Stimulated activated CD8-positive, alpha-beta memory T cell treated with anti-CD3 and anti-CD28 coated beads, Interleukin-7, amount 100 ng/mL, for 24 hours (primary cell): ENCODE measurements at regions not wholly inside any gene's neighbourhood (a gene's known extent, or its start where the extent isn't known, plus 50 kb on each side); places are given as distances from the start of the nearest gene placed in this dataset.
"Not testable (repeated sequence)": the region's sequence is repeated elsewhere in the genome, so short reads cannot be mapped to it uniquely, and the experiment has no call there.

Experiments
- DNase-seq: peaks from one replicate; pipeline ENCODE4 v3.0.0-alpha.2; 2020; ENCODE audit warnings: low read depth

DNA sequence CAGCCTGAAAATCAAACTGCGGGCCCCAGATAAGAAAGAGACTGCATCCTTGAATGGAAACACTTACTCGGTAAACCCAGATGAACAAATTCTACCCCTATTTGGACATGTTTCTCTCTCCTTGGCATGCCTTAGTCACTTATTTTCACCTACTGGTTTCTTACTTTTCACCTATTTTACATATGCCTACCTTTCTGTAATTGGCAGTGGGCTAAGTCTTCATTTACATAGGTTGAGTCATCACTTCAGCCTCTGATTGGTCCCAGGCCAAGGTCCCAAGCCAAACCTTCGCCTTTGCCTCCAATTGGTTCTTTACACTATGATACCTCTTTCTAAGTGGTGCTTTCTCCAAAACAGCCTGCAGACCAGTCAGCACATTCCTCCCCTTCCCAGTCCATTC, 111.3 kb downstream of the DYRK2 start:
- no peak for DNase-seq

DNA sequence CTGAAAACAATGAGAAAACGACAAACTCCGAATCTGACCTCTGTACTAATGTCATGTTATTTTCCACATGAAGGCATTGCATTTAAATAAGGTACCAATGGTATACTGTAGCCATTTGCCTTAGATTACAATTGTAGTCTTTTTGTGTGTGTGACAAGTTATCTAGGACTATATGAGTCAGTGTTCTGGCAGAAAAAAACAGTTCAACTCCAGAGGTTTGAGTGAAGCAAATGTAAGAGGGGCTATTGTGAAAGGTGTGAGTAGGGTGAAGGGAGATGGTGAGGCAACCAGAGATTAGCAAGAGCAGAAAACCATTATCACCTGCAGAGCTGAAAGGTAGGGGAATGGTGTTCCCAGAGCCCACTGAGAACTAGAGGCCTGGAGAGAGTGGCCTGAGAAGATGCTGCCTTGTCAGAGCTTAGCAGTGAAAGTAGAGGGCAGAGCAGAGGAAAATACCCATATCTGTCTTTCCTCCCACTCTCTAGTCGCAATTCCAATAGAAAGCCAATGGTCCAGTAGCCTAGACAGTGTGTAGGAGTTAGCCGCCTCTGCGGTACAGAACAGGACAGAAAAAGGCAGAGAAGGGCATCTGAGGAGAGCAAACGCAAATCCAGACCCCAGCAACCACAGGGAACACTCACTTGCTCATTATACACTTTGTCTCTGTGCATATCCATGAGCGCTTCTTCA, 112.2 kb downstream of the DYRK2 start:
- DNase-seq, result no peak

DNA sequence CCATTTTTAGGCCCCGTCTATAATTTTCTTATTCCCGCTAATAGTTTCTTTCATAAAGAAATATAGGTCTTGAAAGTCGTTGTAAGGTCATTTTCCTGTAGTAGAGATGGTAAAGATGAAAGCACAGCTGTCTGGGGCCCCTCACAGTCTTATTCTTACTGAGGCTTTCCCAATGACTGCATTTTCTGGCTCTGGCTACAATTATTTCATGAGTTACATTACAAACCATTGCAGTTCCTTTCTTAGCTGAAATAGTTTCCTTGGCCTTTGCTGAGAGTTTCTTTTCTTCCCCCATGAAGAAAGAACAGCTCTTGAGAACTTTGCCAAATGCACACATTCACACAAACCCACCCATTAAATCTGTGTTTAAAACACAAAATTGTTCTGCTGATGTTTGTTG, 113.0 kb downstream of the DYRK2 start:
- DNase-seq, result no peak

DNA sequence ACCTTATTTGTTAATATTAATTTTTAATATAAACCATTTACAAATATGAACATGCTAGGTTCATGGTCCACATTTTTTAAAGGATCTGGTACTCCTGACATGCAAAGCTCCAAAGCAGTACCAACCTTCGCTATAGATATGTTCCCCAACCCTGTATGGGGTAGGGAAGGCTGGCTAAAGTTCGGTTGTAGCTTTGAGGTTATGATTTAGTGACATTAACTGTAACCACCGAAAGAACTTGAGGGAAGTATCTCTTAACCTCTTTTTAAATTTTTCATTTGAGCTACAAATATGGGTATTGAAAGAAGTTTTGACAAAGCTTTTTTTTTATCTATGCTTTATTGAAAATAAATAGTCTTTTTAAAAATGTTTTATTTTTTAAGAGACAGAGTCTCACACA, 115.5 kb downstream of the DYRK2 start:
- no peak for DNase-seq

DNA sequence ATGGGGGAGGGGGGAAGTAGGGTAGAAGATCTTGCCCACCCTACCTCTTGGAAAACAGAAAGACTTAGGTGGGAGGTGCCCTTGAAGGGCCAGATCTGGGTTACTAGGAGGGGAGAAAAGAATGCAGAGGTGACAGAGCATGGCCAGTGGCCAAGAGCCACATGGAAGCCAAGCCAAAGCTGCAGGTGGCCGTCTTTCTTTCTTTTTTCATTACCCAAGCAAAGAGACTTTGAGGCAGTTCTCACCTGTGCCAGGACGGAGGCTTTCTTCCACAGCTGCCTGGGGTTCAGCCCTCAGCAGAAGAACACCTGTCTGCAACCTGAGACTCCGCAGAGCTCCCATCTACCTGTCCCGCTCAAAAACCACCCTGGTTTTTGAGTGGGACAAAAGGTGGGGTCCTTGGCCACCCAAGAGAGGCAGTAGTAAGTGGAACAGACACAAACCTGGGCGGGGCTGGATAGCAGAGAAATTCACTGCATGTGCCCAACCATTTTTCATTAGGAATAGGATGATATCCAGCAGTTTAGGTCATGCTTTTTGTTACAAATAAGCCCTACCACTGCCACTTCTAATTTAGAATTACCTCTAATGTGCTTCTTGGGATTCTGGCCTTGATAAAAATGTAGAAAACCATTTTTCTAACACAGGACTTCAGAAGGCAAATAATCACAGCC, 116.5 kb downstream of the DYRK2 start:
- no peak for DNase-seq

DNA sequence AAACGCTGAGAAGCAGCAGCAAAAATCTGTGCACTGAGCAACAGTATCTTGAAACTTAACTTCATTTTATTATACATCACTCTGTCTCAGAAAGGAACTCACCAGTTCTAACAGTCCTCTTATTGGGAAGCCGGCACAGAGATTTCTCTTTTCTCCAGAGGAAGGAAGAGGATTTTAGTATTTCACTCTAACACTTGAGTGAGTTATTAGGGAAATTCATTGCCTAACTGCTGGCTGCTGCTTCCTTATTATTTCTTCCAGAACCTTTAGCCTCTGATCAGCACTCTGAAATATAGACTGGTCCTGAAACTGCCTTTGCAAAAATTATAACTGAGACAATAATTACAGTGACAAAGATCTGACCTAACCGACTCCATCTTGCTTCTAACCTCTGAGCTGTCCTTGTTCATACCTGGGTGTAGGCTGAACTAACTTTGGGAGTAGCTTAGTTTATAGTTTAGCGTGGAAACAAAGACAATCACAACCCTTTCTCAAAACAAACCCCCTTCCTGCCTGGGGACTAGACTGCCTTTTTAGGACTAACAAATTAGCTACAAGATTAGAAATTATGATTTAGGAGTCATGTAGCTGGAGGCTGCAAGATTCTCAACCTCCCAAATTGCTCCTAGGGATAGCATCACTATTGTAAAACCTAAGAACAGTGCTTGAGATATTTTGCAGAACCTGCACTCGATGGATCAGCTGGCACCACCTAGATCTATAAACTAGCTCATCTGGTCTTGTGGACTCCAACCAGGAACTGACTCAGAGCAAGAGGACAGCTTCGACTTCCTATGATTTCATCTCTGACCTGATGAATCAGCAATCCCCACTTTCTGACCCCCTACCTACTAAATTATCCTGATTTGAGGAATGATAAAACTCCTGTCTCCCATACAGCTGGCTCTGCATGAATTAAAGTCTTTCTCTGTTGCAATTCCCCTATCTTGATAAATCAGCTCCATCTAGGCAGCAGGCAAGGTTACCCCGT, 117.5 kb downstream of the DYRK2 start:
- DNase-seq, result no peak

DNA sequence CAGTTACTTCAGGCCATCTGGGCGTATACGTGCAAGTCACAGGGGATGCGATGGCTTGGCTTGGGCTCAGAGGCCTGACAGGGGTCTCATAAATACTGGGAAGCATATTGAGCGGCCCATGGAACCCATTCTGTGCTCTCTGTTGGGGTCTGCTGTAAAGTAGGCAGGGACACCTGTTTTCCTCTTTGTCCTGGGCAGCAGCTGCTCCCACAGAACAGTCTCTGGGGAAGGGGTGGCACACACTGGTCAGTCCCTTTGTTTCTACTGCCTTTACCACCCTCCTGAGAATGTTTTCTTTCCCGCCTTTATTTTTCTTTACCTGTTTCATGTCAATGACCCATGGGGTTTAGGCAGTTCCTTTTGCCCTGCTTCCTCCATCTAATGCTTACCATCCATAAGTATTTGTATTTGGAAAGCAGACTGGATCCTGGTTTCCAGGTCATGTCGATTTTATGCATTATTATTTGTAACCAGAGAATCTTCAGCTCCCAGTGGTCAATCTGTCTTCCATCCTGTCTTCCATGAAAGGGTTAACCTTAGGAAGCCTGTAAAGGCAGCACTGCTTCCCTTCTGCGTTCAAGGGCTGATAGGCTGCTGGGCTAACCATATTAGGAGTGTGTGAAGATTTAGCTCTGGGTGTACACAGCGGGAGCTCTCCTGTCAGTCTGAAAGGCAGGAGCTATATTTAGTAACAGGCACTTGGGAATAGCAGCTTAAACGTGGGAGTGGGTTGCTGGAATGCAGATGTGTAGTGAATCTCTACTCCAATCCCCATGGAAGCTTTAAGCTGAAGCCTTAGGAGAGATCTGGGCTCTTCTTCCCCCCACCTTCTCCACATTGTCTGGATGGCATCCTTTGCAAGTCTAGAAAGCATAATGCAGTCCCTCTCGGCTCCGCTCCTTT, 124.0 kb downstream of the DYRK2 start:
- DNase-seq, result no peak

DNA sequence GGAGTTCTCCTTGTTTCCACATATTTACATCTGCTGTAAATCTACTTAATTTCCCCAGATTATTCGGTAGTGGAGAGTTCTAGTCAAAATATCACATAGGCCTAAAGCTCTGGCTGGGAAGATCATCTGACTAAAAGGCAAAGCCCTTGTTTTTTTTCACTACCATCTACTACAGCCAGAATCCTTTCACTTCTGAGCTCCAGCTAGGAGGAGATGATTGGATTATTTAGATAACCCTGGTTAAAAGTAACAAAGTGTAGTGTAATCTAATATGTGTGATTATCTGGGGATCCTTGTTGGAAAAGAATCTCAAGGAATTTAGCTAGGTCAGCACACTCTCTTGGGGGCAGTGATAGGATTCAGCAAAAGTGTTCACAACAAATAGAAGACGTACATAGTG, 125.4 kb downstream of the DYRK2 start:
- no peak for DNase-seq

DNA sequence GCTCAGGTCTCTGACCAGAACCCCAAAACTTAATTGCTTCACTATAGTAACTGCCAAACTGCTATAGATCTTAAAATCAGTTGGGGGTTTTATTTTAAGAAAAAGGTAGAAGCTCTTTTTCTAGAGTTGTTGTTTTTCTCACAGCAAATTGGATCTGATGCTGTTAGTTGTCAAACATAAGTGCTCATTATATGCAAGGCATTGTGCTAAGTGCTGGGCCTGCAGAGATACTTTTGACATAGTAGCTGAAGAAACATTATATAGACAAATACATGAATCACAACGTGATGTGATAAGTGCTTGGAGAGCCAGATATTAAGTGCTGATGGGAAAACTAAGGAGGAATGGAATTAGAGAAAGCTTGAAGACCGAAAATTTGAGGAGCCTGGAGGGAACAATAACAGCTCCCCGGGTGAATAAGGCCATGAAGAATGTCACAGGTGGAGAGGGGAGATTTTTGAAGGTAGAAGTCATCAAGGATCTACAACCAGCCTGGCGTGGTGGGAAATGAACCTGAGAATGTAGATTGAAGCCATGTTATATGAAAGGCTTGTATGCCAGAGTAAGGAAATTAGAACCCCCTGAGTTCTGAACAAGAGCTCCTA, 126.5 kb downstream of the DYRK2 start:
- no peak for DNase-seq

DNA sequence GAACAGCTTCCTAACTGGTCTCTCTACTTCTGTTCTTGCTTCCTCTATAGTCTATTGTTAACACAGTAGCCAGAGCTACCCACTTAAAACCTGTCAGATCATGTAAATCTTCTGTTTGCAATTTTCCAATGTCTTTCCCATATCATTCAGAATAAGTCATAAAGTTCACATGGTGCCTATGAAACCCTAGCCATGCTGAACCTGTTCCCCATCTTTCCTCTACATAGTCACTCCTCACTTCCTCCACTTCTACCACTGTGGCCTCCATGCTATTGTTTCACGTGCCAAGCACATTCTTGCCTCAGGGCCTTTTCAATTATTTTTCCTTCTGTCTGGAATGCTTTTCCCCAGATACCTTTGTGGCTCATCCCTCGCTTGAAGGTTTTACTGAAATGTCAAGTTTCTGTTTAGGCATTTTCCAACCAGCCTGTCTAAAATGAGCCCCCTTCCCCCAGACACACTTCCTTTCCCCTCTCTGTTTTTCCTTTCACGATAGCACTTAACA, 132.1 kb downstream of the DYRK2 start:
- DNase-seq, result no peak

DNA sequence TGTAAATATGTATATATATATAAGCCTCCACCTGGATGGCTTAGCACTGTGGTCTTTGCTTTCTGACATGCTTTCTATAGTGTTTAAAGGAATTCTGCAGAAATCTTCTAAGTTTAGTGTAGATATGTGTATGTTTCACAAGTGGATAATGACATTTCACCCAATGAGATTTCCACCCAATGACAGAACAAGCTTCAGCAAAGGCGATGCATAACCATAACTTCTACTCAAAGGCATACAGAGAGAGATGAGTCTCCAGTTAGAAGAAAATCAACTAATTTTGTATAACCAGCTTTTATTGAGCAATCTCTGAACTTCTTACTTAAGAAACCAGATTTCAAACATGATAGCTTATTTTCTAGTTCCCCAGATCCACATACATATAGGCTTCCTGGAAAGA, 134.0 kb downstream of the DYRK2 start:
- DNase-seq, result no peak

DNA sequence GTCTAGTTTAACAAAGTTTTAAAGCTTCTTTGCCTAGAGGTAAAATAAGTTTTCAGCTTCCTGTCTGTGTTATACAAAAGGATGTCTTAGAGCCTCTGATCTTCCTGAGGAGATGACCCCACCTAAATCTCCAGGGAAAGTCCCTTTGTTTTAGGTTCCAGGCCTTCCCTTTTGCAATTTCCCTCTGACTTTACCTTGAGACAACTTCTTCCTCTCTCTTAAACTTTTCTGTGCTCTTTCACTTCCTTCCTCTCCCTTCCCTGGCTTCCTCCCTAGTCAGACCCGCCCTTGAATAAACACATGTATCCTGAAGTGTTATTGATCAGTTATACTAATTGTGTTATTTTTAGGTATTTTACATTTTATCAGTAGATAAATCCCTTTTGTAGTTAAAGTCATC, 134.8 kb downstream of the DYRK2 start:
- no peak for DNase-seq

DNA sequence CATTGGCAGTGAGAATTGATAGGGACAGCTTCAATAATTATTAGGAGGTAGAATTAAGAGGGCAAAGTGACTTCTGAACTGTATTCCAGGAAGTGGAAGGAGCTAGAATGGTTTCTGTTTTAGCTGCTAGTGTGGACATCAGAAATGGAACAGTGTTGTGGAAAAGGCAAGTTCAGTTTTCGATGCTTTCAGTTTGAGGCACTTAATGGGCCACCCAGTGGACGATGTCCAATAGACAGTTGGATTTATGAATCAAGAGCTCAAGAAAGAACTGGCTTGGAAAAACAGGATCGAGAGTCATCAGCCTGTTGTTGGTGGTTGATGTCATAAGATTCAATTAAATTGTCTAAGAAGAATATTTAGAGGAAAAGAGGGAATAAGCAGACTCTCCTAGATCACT, 136.3 kb downstream of the DYRK2 start:
- no peak for DNase-seq

DNA sequence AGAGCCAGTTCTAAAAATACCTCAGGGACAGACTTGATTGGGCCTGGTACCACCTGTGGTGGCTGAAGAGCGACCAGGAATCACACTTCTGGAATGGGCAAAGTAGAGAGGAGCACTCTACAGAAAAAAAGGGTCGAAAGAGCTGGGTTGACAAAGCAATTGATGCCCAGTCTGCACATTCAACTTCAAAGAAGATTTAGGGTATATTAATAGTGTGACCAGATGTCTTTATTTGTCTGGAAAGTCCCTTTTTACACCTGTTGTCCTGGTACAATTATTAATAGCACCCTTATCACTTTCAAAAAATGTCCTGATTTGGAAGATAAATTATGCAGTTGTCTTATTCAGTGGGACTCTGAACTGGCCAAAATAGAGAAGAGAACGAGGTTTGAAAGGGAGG, 137.5 kb downstream of the DYRK2 start:
- no peak for DNase-seq

DNA sequence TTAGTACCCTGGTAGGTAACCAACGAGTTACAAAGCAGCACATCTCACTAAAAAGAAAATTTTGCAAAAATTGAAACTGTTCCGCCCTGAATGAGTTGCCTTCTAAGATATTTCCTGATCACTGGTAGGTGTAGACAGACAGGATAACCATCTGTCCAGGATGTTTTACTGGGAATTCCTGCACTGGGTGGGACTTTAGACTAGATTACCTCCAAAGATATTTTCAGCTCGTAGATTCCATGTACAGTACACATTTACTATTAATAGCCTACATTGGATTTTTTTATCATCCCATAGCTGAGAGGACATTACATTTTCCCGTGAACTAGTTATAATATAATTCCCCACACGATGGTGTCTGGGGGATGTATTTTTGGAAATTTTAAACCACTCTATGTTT, 139.6 kb downstream of the DYRK2 start:
- no peak for DNase-seq

DNA sequence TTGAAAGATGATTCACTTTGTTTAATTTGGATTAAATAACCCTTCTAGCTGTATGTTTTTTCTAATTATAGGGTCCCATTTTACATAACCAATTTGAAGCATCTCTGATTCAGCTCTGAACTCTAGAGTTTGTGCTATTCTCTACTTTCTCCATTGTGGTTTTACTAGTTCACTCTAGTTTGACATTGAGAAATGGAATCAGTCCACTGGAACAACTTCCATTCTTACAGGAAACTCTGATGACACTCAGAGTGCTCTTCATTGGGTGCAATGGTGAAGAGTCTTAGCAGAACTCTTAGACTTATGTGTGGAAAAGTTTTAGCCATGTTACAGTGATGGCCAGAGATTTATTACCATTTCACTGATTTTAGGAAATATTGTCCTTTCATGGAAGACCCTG, 140.7 kb downstream of the DYRK2 start:
- no peak for DNase-seq

DNA sequence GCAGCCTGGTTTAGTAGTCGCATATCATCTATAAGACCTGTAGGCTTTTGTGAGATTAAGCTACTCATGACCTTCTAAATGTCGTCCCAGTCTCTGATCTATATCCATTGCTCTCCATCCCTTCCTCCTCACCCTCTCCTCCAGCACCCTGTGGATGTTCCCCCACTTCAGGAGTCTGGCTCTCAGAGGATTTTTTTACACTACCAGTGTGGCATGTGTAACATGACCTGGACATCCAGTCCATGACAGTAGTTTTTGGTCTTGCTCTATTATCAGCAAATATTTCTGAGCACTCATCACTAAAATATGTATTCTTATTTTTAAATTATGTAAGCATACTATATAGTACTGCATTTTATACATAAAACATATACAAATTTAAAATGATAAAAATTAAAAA, 142.1 kb downstream of the DYRK2 start:
- DNase-seq, result no peak

DNA sequence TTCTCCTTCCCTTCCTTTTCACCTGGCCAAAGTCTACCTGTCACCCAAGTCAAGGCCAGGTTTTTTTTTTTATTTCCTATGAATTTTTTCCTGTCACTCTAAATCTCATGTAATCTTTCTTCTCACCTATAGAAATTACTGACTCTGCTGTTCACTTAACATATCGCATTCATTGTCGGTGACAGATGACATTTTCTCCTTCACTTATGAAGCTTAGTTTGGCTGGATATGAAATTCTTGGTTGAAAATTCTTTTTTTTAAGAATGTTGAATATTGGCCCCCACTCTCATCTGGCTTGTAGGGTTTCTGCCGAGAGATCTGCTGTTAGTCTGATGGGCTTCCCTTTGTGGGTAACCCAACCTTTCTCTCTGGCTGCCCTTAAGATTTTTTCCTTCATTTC, 142.8 kb downstream of the DYRK2 start:
- not testable (repeated sequence) for DNase-seq

DNA sequence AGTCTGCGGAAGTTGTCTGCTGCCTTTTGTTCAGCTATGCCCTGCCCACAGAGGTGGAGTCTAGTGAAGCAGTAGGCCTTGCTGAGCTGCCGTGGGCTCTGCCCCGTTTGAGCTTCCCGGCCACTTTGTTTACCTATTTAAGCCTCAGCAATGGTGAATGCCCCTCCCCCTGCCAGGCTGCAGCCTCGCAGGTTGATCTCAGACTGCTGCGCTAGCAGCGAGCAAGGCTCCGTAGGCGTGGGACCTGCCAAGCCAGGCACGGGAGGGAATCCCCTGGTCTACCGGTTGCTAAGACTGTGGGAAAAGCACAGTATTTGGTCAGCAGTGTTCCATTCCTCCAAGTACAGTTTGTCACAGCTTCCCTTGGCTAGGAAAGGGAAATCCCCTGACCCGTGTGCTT, 143.6 kb downstream of the DYRK2 start:
- no peak for DNase-seq

DNA sequence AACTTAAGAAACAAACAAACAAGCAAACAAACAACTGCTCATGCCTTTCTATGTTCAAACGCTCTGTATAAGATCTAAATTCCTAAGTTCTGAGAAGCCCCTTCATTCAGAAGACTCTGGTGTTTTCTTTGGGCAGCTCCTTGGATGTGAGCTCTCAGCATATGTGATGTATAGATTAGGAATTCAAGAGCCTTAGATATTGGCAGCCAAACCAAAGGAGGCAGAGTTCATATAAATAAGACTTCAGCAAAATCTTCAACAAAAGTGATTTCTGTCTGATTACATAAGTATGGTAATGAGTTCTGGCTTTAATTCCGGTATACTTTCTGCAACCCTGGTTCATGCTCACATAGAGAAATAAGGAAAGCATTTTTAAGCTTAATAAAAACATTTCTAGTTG, 145.6 kb downstream of the DYRK2 start:
- DNase-seq, result no peak

DNA sequence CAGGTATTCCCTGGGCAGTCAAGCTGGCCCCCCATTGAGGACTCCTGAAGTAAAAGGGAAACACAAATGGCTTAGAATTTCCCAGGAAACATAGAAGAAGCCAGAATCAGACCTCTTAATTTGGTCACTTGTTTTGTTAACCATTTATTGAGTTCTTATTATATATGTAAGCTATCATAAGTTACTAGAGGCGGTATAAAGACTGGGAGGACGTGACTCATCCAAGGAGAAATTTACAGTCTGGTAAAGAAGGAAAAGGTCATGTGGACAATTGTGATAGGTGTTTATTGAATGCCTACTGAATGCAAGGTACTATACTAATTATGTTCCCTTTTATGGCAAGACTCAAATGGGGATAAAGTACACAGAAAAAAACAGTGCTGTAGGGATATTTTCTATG, 146.7 kb downstream of the DYRK2 start:
- DNase-seq, result no peak
